WI38 (cell line): ENCODE measurements at regions not wholly inside any gene's neighbourhood (a gene's known extent, or its start where the extent isn't known, plus 50 kb on each side); places are given as distances from the start of the nearest gene placed in this dataset.

Experiments
- H3K4me3 ChIP-seq: 2 replicates; pipeline ENCODE4 v1.5.1; 2011; ENCODE audit warnings: low read depth, mild to moderate bottlenecking, control low read depth, low read length
- TF ChIP-seq, protein P1 (sequence below): IDR thresholded peaks from 2 replicates; pipeline ENCODE4 v1.5.1; 2012; ENCODE audit warnings: low read depth, mild to moderate bottlenecking, control low read depth, low read length

GRCh38 chr11:45580399-45580798 lies 85.0 kb downstream of the CHST1 start:
- TF ChIP-seq, protein P1, sequence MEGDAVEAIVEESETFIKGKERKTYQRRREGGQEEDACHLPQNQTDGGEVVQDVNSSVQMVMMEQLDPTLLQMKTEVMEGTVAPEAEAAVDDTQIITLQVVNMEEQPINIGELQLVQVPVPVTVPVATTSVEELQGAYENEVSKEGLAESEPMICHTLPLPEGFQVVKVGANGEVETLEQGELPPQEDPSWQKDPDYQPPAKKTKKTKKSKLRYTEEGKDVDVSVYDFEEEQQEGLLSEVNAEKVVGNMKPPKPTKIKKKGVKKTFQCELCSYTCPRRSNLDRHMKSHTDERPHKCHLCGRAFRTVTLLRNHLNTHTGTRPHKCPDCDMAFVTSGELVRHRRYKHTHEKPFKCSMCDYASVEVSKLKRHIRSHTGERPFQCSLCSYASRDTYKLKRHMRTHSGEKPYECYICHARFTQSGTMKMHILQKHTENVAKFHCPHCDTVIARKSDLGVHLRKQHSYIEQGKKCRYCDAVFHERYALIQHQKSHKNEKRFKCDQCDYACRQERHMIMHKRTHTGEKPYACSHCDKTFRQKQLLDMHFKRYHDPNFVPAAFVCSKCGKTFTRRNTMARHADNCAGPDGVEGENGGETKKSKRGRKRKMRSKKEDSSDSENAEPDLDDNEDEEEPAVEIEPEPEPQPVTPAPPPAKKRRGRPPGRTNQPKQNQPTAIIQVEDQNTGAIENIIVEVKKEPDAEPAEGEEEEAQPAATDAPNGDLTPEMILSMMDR: no peak
- H3K4me3 ChIP-seq: no peak overlapping the region

GRCh38 chr11:45578316-45578715 lies 87.1 kb downstream of the CHST1 start:
- TF ChIP-seq, protein P1: no peak
- no peak overlapping the region for H3K4me3 ChIP-seq

DNA sequence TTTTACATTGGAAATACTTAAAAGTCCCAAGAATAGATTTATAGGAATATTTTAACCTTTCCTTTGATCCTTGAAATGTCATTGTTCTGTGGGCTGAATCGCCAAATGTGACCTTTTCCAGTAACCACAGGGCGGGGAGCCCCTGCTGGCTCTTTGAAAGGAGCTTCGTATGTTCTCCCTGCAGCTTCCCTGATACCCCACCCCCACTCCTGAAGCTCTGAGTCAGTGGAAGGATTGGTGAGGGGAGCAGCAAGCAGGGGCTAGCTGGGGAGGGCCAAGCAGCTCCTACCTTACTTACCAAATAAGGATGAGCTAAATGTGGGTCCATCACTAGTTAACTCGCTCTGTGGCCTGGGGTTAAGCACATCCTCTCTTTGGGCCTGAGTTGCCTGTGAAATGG lies 87.7 kb downstream of the CHST1 start:
- TF ChIP-seq, protein P1: no peak
- no peak overlapping the region for H3K4me3 ChIP-seq

GRCh38 chr11:45576461-45577215 lies 88.8 kb downstream of the CHST1 start:
- H3K4me3 ChIP-seq: no peak overlapping the region
- TF ChIP-seq, protein P1: no peak

DNA sequence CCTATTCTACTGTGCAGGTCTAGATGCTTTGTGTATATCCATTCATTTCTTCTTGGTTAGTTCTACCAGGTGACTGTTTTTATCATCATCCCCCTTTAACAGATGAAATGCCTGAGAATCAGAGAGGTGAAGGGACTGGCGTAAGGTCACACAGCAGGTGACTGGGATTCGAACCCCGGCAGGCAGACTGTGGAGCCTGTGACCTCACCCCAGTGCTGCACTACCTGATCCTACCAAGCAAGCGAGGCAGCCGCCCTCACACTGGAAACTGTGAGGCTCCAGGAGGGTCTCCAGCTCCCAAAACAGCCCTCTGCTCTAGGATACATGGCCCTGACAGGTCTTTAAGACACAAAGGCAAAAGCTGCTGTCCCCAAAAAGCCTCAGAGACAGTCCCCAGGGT lies 91.7 kb downstream of the CHST1 start:
- TF ChIP-seq, protein P1: no peak
- H3K4me3 ChIP-seq: no peak overlapping the region

GRCh38 chr11:45572354-45573123 lies 92.9 kb downstream of the CHST1 start:
- H3K4me3 ChIP-seq: no peak overlapping the region
- TF ChIP-seq, protein P1: no peak

DNA sequence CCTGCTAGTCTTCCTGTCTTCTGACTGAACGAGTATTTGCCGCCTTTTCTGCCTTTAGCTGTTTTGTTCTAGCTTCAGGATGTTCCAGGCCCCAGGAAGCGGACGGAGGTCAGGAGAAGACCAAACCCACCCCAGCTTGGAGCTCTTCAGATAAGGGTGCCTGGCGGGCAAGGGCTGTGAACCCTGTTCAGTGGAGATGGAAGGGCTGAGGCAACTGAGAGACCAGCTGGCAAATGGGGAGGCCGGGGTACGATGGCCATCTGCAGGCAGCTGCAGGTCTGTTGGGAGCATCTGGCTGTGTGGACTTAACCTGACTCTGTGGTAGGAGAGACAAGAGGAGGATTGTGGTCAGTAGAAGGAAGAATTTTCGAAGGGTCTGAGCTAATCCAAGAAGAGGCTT lies 95.6 kb downstream of the CHST1 start:
- TF ChIP-seq, protein P1: no peak
- no peak overlapping the region for H3K4me3 ChIP-seq
